ENCODE measurements at regions not wholly inside any gene's neighbourhood (a gene's known extent, or its start where the extent isn't known, plus 50 kb on each side); places are given as distances from the start of the nearest gene placed in this dataset.

DNA sequence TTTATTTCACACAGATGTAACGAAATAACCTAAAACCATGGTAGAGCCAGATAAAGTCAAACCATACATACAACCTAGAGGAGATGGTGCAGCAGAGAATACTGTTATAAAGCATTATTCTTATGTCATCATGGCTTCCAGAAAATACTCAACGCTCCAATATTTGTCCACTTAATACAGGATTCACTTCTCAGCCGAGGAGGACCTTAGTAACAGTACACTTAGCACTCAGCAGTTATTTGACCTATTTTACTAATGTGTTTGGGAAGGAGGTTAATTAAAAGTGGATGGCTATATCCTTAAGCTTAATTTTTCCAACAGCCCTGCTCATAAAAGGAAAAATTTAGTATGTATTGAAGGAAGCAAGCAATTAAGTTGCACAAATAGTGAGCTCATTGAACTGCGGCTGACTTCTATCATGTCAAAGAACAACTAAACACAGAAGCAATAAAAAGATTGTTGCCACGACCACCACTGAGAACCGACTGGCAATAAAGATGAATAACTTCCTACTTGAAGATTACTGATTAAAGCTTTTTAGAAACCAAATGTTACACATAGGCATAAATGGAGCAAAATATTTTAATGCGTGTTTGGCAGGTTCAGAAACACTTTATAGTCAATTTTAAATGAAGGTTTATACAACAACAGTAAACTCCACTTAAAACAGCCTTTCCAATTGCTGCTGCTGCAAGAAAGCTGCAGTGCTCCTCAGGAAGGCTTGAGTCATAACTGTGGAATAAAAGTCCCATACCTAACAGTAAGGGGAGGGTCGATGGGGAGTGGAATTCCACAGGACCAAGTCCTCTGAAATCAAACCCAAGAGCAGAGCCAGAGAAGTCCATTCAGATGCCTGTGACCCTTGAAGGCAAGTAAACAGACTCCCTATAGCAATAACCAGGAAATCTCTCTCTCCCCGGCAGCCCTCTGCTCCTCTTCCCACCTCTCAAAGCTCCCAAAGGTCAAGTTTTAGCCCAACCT is 218.9 kb upstream of the CDKN3 start:
- DNase-seq (ENCODE audit: low spot score) = no peak
- H3K27ac ChIP-seq = no peak overlapping the region
- no peak overlapping the region for H3K4me3 ChIP-seq
- TF ChIP-seq, protein P1, sequence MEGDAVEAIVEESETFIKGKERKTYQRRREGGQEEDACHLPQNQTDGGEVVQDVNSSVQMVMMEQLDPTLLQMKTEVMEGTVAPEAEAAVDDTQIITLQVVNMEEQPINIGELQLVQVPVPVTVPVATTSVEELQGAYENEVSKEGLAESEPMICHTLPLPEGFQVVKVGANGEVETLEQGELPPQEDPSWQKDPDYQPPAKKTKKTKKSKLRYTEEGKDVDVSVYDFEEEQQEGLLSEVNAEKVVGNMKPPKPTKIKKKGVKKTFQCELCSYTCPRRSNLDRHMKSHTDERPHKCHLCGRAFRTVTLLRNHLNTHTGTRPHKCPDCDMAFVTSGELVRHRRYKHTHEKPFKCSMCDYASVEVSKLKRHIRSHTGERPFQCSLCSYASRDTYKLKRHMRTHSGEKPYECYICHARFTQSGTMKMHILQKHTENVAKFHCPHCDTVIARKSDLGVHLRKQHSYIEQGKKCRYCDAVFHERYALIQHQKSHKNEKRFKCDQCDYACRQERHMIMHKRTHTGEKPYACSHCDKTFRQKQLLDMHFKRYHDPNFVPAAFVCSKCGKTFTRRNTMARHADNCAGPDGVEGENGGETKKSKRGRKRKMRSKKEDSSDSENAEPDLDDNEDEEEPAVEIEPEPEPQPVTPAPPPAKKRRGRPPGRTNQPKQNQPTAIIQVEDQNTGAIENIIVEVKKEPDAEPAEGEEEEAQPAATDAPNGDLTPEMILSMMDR (IDR thresholded peaks at IDR 0.05) = no peak

DNA sequence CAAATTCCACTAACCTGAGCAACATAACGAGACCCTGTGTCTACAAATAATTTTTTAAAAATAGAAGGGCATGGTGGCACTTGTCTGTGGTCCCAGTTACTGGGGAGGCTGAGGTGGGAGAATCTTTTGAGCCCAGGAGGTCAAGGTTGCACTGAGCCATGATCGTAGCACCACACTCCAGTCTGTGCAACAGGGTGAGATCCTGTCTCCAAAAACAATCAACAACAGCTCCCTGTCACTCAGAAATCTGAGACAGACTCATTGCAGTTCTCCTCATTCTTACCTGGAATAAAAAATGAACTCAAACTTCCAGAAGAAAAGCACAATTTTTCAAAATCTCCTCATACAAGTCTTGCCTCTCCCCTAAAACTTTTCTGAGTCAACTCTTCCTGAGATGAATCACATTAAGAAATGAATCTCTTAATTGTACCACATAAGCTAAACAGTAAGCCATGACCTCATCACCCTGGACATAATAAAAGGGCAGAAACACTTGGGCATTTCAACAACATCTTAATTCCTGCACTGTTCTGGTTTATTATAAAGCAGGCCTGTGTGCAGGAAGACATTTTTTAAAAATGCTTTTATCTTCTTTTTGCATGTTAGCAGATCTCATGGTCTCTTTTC is 214.3 kb upstream of the CDKN3 start:
- no peak for DNase-seq (ENCODE audit: low spot score)
- H3K27ac ChIP-seq = no peak overlapping the region

DNA sequence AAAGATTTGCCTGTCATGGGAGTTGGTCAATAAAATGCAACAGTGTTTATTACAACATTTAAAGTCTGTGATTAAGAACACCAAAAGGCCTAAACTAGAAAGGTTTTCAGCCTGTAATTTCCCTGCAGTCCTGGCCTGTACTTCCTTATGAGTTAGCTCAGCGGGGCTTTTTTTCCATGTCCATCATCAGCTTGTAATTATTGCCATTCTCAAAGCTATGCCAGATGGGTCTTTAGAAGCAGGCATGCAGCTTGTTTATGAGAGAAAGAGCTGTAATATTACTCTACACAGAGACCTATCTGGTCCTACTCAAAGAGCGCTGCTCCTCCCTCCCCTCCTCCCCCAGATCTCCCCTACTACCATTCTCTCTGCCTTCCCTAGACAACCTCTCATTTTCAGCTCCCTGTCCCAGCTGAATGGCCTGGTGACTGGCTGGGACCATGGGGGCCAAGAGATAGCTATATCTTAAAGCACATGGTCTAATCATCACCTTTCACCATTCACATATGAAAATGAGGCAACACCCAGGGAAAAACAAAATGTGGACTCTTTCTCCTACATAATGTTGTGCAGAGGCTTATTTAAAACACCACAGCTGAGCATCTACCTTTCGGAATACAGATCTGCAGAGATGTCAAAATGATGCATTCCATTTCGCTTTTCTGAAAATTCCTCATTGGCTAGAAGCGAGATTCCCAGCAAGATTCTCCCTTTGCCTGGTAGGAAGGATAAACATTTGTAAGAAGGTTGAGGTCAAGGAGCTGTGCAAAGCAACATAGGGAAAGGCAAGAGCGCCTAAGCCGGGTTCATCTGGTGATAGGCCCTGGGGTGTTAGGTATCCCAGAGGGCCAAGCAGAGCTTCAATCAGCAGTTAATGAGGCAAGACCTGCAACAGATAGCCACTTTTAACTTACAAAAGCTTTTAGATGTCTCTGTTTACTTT is 209.7 kb upstream of the CDKN3 start:
- no peak for DNase-seq (ENCODE audit: low spot score)
- Histone ChIP-seq H3K4me3 (no peak overlapping the region), H3K27ac (no peak overlapping the region)
- TF ChIP-seq, protein P1 (IDR thresholded peaks at IDR 0.05) = no peak

More for the DNA sequence above, 214.3 kb upstream of the CDKN3 start:
- H3K4me3 ChIP-seq = no peak overlapping the region
- TF ChIP-seq, protein P1 (IDR thresholded peaks at IDR 0.05) = no peak

DNA sequence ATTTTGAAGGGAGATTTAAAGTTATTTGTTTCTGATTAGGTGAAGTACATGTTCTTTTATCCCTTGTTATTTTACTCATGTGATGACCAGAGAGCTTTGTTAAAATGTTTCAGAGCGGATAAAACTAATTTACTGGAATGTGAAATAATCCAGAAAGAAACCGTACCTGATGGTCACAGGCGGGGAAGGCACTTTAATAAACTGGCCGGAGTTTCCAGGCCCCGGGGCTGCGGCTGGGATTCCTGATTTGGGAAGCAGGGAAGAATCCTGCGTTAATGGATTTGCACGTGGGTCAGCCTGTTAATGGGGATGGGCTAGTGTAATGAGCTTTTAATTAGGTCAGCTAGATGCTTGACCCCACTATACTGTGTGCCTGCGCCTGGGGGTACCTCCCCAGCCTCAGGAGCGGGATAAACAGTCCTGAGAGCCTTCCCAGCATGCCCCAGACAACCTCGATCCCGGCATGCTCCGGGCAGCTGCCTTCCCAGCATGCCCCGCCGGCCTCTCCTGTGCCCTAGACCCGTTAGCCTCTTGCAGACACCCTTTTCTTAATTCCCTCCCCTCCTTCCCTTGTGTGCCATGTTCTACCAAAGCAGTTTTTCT is 208.6 kb upstream of the CDKN3 start:
- Histone ChIP-seq H3K27ac (no peak overlapping the region), H3K4me3 (no peak overlapping the region)
- TF ChIP-seq, protein P1 (IDR thresholded peaks at IDR 0.05) = no peak
- DNase-seq (ENCODE audit: low spot score) = no peak

DNA sequence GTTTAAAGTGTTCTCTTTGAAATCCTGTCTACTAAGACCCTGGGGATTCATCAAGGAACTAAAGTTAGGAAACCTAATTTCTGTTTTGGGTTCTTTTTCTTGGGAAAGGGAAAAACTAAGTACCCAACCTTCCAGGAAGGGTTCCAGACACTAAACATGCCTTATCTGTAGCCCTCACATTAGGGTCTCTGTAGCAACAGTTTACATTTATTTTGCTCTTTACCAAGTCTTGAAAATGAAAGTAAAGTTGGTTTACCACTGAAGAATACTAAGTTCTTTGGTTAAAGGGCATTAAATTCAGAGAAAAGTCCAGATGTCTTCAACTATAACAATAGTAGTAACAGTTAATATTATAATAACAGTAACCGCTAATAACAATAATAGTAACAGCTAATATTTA is 207.5 kb upstream of the CDKN3 start:
- no peak overlapping the region for H3K27ac ChIP-seq
- DNase-seq (ENCODE audit: low spot score) = no peak
- no peak overlapping the region for H3K4me3 ChIP-seq
- TF ChIP-seq, protein P1 (IDR thresholded peaks at IDR 0.05) = no peak

DNA sequence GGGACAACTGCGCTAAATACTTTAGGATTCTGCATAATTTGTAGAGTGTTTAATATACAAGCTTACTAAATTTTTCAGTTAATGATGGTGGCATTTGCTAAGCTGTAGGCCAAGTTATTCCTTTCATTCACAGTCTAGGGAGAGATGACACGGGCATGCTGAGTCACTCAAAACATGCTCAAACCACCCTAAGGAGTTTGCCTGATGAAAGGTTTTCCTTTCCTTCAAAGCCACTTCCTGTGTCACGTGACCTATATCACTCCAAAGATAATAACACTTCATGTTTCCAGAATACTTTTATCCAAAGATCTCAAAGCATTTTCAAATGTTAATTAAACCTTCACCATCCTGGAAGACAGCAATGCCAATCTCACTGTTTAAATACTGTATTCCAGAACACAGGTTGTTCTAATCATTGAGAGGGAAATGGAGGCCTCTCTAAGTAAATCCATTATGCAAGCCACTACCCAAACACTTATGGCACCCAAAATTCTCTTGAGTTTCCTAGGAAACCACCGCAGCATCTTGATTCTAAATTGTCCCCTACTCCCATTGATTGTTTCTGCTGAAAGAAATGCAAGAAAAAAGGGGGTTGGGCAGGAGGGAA is 207.0 kb upstream of the CDKN3 start:
- TF ChIP-seq, protein P1 (IDR thresholded peaks at IDR 0.05) = no peak
- Histone ChIP-seq H3K4me3 (no peak overlapping the region), H3K27ac (no peak overlapping the region)
- DNase-seq (ENCODE audit: low spot score) = no peak
